ENCODE measurements at regions not wholly inside any gene's neighbourhood (a gene's known extent, or its start where the extent isn't known, plus 50 kb on each side); places are given as distances from the start of the nearest gene placed in this dataset.

GRCh38 chr18:29157905-29158304 is 981.0 kb upstream of the CDH2 start:
- no peak overlapping the region for H3K27ac ChIP-seq (ENCODE audit: insufficient read depth, low read length)
- H3K4me2 ChIP-seq (ENCODE audit: extremely low read depth, insufficient read depth, low read length): no peak overlapping the region
- no peak overlapping the region for H2AFZ ChIP-seq (ENCODE audit: low read length)
- H4K20me1 ChIP-seq (ENCODE audit: control insufficient read depth, extremely low read depth, insufficient read depth, low read length): no peaks in the 10 kb centered on the region
- TF ChIP-seq EZH2 (IDR thresholded peaks at IDR 0.05; ENCODE audit: low read length, missing control alignments) (no peak), CTCF (conservative IDR thresholded peaks at IDR 0.05 in 1 of 2, IDR thresholded peaks at IDR 0.05 in 1 of 2; ENCODE audit: low read depth in 1 of 2, low read length in 2 of 2) (no peak)
- H3K9me3 ChIP-seq (ENCODE audit: control insufficient read depth, insufficient read depth, low read depth, low read length): no peaks in the 10 kb centered on the region
- no peak overlapping the region for H3K9ac ChIP-seq (ENCODE audit: insufficient read depth, low read length)
- DNase-seq (ENCODE audit: low read depth in 2 of 2): peak in 1 of 2 donors; percentile 47
- no peaks in the 10 kb centered on the region for H3K36me3 ChIP-seq (ENCODE audit: control insufficient read depth, insufficient read depth, low read length)
- no peaks in the 10 kb centered on the region for H3K27me3 ChIP-seq (ENCODE audit: control insufficient read depth, insufficient read depth, low read length)
- H3K4me3 ChIP-seq (replicated peaks in 1 of 4; ENCODE audit: control extremely low read depth in 1 of 4, insufficient read depth in 1 of 4, low read depth in 3 of 4, low read length in 4 of 4): no peak overlapping the region
- no peaks in the 10 kb centered on the region for H3K79me2 ChIP-seq (ENCODE audit: control insufficient read depth, insufficient read depth, low read length)
- peaks cover 10% of the 10 kb centered on the region for H3K4me1 ChIP-seq (ENCODE audit: control insufficient read depth, extremely low read depth, insufficient read depth, low read length)

GRCh38 chr18:29157057-29157780 is 980.3 kb upstream of the CDH2 start:
- Histone ChIP-seq H2AFZ (ENCODE audit: low read length) (no peak overlapping the region), H3K27ac (ENCODE audit: insufficient read depth, low read length) (no peak overlapping the region), H4K20me1 (ENCODE audit: control insufficient read depth, extremely low read depth, insufficient read depth, low read length) (no peaks in the 10 kb centered on the region), H3K36me3 (ENCODE audit: control insufficient read depth, insufficient read depth, low read length) (no peaks in the 10 kb centered on the region), H3K9ac (ENCODE audit: insufficient read depth, low read length) (no peak overlapping the region), H3K4me1 (ENCODE audit: control insufficient read depth, extremely low read depth, insufficient read depth, low read length) (peaks cover 8% of the 10 kb centered on the region), H3K27me3 (ENCODE audit: control insufficient read depth, insufficient read depth, low read length) (no peaks in the 10 kb centered on the region), H3K79me2 (ENCODE audit: control insufficient read depth, insufficient read depth, low read length) (no peaks in the 10 kb centered on the region), H3K4me2 (ENCODE audit: extremely low read depth, insufficient read depth, low read length) (no peak overlapping the region), H3K9me3 (ENCODE audit: control insufficient read depth, insufficient read depth, low read depth, low read length) (no peaks in the 10 kb centered on the region), H3K4me3 (replicated peaks in 1 of 4; ENCODE audit: control extremely low read depth in 1 of 4, insufficient read depth in 1 of 4, low read depth in 3 of 4, low read length in 4 of 4) (no peak overlapping the region)
- DNase-seq (ENCODE audit: low read depth in 2 of 2): peak in 1 of 2 donors; percentile 73
- TF ChIP-seq CTCF (conservative IDR thresholded peaks at IDR 0.05 in 1 of 2, IDR thresholded peaks at IDR 0.05 in 1 of 2; ENCODE audit: low read depth in 1 of 2, low read length in 2 of 2) (no peak), EZH2 (IDR thresholded peaks at IDR 0.05; ENCODE audit: low read length, missing control alignments) (no peak)

- no peak overlapping the region for H3K27ac ChIP-seq (ENCODE audit: insufficient read depth, low read length)
- DNase-seq (ENCODE audit: low read depth in 2 of 2): peak in 1 of 2 donors; percentile 18
- H3K27me3 ChIP-seq (ENCODE audit: control insufficient read depth, insufficient read depth, low read length): no peaks in the 10 kb centered on the region
- H3K9me3 ChIP-seq (ENCODE audit: control insufficient read depth, insufficient read depth, low read depth, low read length): no peaks in the 10 kb centered on the region
- no peak overlapping the region for H2AFZ ChIP-seq (ENCODE audit: low read length)
- H3K4me1 ChIP-seq (ENCODE audit: control insufficient read depth, extremely low read depth, insufficient read depth, low read length): peaks cover 8% of the 10 kb centered on the region
- no peak overlapping the region for H3K9ac ChIP-seq (ENCODE audit: insufficient read depth, low read length)
- H3K79me2 ChIP-seq (ENCODE audit: control insufficient read depth, insufficient read depth, low read length): no peaks in the 10 kb centered on the region
- H4K20me1 ChIP-seq (ENCODE audit: control insufficient read depth, extremely low read depth, insufficient read depth, low read length): no peaks in the 10 kb centered on the region
- H3K4me3 ChIP-seq (replicated peaks in 1 of 4; ENCODE audit: control extremely low read depth in 1 of 4, insufficient read depth in 1 of 4, low read depth in 3 of 4, low read length in 4 of 4): no peak overlapping the region
- no peak for TF ChIP-seq CTCF (conservative IDR thresholded peaks at IDR 0.05 in 1 of 2, IDR thresholded peaks at IDR 0.05 in 1 of 2; ENCODE audit: low read depth in 1 of 2, low read length in 2 of 2)
- no peak for TF ChIP-seq EZH2 (IDR thresholded peaks at IDR 0.05; ENCODE audit: low read length, missing control alignments)
- H3K36me3 ChIP-seq (ENCODE audit: control insufficient read depth, insufficient read depth, low read length): no peaks in the 10 kb centered on the region
- no peak overlapping the region for H3K4me2 ChIP-seq (ENCODE audit: extremely low read depth, insufficient read depth, low read length)
Measured at GRCh38 chr18:29156531-29156930, 979.6 kb upstream of the CDH2 start.

Data from fibroblast of lung (primary cell).